ENCODE measurements at regions not wholly inside any gene's neighbourhood (a gene's known extent, or its start where the extent isn't known, plus 50 kb on each side); places are given as distances from the start of the nearest gene placed in this dataset.

DNA sequence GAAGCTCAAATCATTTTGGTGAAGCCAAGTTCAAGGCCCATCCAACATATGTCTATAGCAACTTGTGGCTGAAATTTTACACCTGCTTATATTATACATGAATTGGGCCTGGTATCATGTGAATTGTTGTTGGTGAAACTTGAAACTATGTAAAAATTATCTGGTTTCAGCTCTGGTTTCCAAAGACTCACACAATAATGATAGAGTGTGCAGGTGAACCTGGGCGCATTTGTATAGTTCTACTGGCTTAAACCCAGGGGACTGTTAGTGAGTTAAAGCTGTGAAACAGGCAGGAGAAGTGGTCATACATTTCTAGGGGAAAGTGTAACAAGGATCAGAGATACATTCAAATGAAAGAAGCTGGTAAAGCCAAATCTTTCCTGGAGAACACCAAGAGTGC lies 627.3 kb downstream of the METTL15 start:
- no peak for DNase-seq
- Mint-ChIP-seq H3K27ac (no peak overlapping the region), H3K4me3 (no peak overlapping the region), H3K36me3 (no peaks in the 10 kb centered on the region), H3K4me1 (no peaks in the 10 kb centered on the region), H3K27me3 (no peaks in the 10 kb centered on the region), H3K9me3 (peaks cover 10 to 21% (median 18%) of the 10 kb centered on the region in 3 donors)
- Histone ChIP-seq H3K4me3 (ENCODE audit: control insufficient read depth in 1 of 2, extremely low read depth in 1 of 2, low read length in 1 of 2) (no peak overlapping the region), H3K4me1 (ENCODE audit: control insufficient read depth in 1 of 2, extremely low read depth in 1 of 2, insufficient read depth in 2 of 2, low read length in 2 of 2) (no peaks in the 10 kb centered on the region), H3K9me3 (no peaks in the 10 kb centered on the region), H3K27me3 (replicated peaks in 1 of 2; ENCODE audit: control insufficient read depth in 2 of 2, extremely low read depth in 1 of 2, insufficient read depth in 2 of 2, low read length in 1 of 2) (no peaks in the 10 kb centered on the region), H3K36me3 (ENCODE audit: control insufficient read depth in 2 of 2, extremely low read depth in 1 of 2, insufficient read depth in 1 of 2, low read length in 1 of 2) (no peaks in the 10 kb centered on the region), H3K27ac (ENCODE audit: low read length) (no peak overlapping the region)
- CTCF ChIA-PET: no interaction called here
- 60% methylated on average over 1 of the region's 1 CpG for WGBS (ENCODE audit: insufficient coverage)
- no peak for ATAC-seq (replicated peaks in 1 of 4)
- POLR2A ChIA-PET: no interaction called here

DNA sequence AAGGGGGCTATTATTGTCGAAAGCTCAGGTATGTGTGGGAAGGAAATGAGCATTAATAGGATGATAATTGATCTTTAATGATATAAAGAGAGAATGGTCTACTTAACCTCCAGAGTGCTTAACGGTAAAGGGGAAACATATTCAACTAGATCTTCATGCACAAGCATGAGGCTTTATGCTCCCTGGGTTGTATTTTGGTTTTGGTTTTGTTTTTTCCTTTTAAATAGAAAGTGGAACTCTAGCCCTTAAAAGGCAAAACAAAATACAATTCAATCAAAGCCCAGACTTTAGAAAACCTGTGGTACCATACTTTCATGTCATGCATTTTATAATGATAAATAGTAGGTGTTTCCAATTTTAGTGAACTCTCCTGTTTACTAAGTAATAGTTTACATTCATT lies 622.7 kb downstream of the METTL15 start:
- CTCF ChIA-PET: no interaction called here

DNA sequence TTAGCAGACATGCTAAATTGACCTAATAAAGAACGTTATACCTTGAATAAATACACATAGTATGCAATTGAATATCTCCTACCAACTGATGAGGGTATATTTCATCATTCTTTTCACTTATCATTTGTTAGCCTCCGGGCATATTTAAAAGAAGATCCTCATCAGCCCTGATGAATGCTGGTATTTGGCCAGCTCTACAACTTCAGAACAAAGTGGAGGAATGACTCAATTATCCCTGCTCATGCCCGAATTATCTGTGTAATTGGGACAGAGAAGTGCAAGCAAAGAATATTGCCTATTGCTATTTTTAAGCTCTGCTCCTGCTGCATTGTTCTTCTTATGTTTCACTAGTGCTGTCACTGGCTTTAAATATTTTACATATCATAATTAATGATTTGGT lies 622.1 kb downstream of the METTL15 start:
- WGBS (ENCODE audit: insufficient coverage): no CpG with 5 or more reads among the region's 3 CpGs
- no peak for DNase-seq
- POLR2A ChIA-PET: no interaction called here

More for the DNA sequence above, 622.7 kb downstream of the METTL15 start:
- WGBS (ENCODE audit: insufficient coverage): 100% methylated on average over 1 of the region's 2 CpGs
- no peaks in the 10 kb centered on the region for H3K27me3 Mint-ChIP-seq
- peaks cover 11 to 28% (median 14%) of the 10 kb centered on the region in 3 donors for H3K9me3 Mint-ChIP-seq
- DNase-seq (no peak), ATAC-seq (replicated peaks in 1 of 4) (no peak)
- H3K4me1 Mint-ChIP-seq: no peaks in the 10 kb centered on the region
- H3K9me3 ChIP-seq: no peaks in the 10 kb centered on the region
- no peak overlapping the region for H3K4me3 ChIP-seq (ENCODE audit: control insufficient read depth in 1 of 2, extremely low read depth in 1 of 2, low read length in 1 of 2)
- H3K27ac ChIP-seq (ENCODE audit: low read length): no peak overlapping the region
- no peaks in the 10 kb centered on the region for H3K4me1 ChIP-seq (ENCODE audit: control insufficient read depth in 1 of 2, extremely low read depth in 1 of 2, insufficient read depth in 2 of 2, low read length in 2 of 2)
- POLR2A ChIA-PET: no interaction called here
- H3K36me3 ChIP-seq (ENCODE audit: control insufficient read depth in 2 of 2, extremely low read depth in 1 of 2, insufficient read depth in 1 of 2, low read length in 1 of 2): no peaks in the 10 kb centered on the region
- no peaks in the 10 kb centered on the region for H3K36me3 Mint-ChIP-seq
- H3K27me3 ChIP-seq (replicated peaks in 1 of 2; ENCODE audit: control insufficient read depth in 2 of 2, extremely low read depth in 1 of 2, insufficient read depth in 2 of 2, low read length in 1 of 2): no peaks in the 10 kb centered on the region
- H3K4me3 Mint-ChIP-seq: no peak overlapping the region
- H3K27ac Mint-ChIP-seq: no peak overlapping the region

DNA sequence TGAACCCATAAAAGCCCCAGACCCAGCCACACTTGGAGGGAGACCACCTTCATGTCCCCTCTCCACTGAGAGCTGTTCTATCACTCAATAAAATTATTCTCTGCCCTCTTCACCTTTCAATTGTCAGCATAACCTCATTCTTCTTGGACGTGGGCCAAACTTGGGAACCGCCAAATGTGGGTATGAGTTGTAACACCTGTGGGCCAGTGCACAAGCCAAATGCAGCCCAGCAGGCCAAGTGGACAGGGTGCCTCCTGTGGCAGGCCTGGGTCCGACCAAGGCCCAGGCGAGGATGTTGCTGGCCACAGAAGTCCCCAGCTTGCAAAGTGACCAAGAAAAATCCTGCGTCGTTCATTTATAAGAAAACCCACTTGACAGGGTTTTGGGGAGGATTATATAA lies 621.2 kb downstream of the METTL15 start:
- H3K27me3 Mint-ChIP-seq: no peaks in the 10 kb centered on the region
- ChIA-PET POLR2A (no interaction called here), CTCF (no interaction called here)
- no peaks in the 10 kb centered on the region for H3K27me3 ChIP-seq (replicated peaks in 1 of 2; ENCODE audit: control insufficient read depth in 2 of 2, extremely low read depth in 1 of 2, insufficient read depth in 2 of 2, low read length in 1 of 2)
- no peak overlapping the region for H3K4me3 Mint-ChIP-seq
- no peak overlapping the region for H3K27ac ChIP-seq (ENCODE audit: low read length)
- H3K4me1 ChIP-seq (ENCODE audit: control insufficient read depth in 1 of 2, extremely low read depth in 1 of 2, insufficient read depth in 2 of 2, low read length in 2 of 2): no peaks in the 10 kb centered on the region
- H3K36me3 ChIP-seq (ENCODE audit: control insufficient read depth in 2 of 2, extremely low read depth in 1 of 2, insufficient read depth in 1 of 2, low read length in 1 of 2): no peaks in the 10 kb centered on the region
- no peaks in the 10 kb centered on the region for H3K9me3 ChIP-seq
- WGBS (ENCODE audit: insufficient coverage): 80% methylated on average over 1 of the region's 6 CpGs
- ATAC-seq (replicated peaks in 1 of 4) (no peak), DNase-seq (no peak)
- H3K4me1 Mint-ChIP-seq: no peaks in the 10 kb centered on the region
- no peak overlapping the region for H3K27ac Mint-ChIP-seq
- no peak overlapping the region for H3K4me3 ChIP-seq (ENCODE audit: control insufficient read depth in 1 of 2, extremely low read depth in 1 of 2, low read length in 1 of 2)
- H3K9me3 Mint-ChIP-seq: peaks cover 10 to 28% (median 11%) of the 10 kb centered on the region in 3 donors
- H3K36me3 Mint-ChIP-seq: no peaks in the 10 kb centered on the region

More for the DNA sequence above, 622.1 kb downstream of the METTL15 start:
- Histone ChIP-seq H3K4me1 (ENCODE audit: control insufficient read depth in 1 of 2, extremely low read depth in 1 of 2, insufficient read depth in 2 of 2, low read length in 2 of 2) (no peaks in the 10 kb centered on the region), H3K9me3 (no peaks in the 10 kb centered on the region), H3K36me3 (ENCODE audit: control insufficient read depth in 2 of 2, extremely low read depth in 1 of 2, insufficient read depth in 1 of 2, low read length in 1 of 2) (no peaks in the 10 kb centered on the region), H3K27ac (ENCODE audit: low read length) (no peak overlapping the region), H3K27me3 (replicated peaks in 1 of 2; ENCODE audit: control insufficient read depth in 2 of 2, extremely low read depth in 1 of 2, insufficient read depth in 2 of 2, low read length in 1 of 2) (no peaks in the 10 kb centered on the region), H3K4me3 (ENCODE audit: control insufficient read depth in 1 of 2, extremely low read depth in 1 of 2, low read length in 1 of 2) (no peak overlapping the region)
- ATAC-seq (replicated peaks in 1 of 4): no peak
- CTCF ChIA-PET: no interaction called here
- H3K4me1 Mint-ChIP-seq: no peaks in the 10 kb centered on the region
- H3K9me3 Mint-ChIP-seq: peaks cover 11 to 28% (median 14%) of the 10 kb centered on the region in 3 donors
- H3K36me3 Mint-ChIP-seq: no peaks in the 10 kb centered on the region
- H3K27ac Mint-ChIP-seq: no peak overlapping the region
- no peaks in the 10 kb centered on the region for H3K27me3 Mint-ChIP-seq
- H3K4me3 Mint-ChIP-seq: no peak overlapping the region

- Mint-ChIP-seq H3K27me3 (no peaks in the 10 kb centered on the region), H3K36me3 (no peaks in the 10 kb centered on the region), H3K9me3 (peaks cover 7 to 24% (median 9%) of the 10 kb centered on the region in 3 donors), H3K4me1 (no peaks in the 10 kb centered on the region), H3K4me3 (no peak overlapping the region), H3K27ac (no peak overlapping the region)
- POLR2A ChIA-PET: no interaction called here
- ATAC-seq (replicated peaks in 1 of 4) (no peak), DNase-seq (no peak)
- H3K9me3 ChIP-seq: no peaks in the 10 kb centered on the region
- no CpG with 5 or more reads among the region's 1 CpG for WGBS (ENCODE audit: insufficient coverage)
- no peak overlapping the region for H3K27ac ChIP-seq (ENCODE audit: low read length)
- H3K27me3 ChIP-seq (replicated peaks in 1 of 2; ENCODE audit: control insufficient read depth in 2 of 2, extremely low read depth in 1 of 2, insufficient read depth in 2 of 2, low read length in 1 of 2): no peaks in the 10 kb centered on the region
- no peak overlapping the region for H3K4me3 ChIP-seq (ENCODE audit: control insufficient read depth in 1 of 2, extremely low read depth in 1 of 2, low read length in 1 of 2)
- CTCF ChIA-PET: interaction anchor here in 1 of 2 donors (1.0 kb wide), 1 partner anchor 35 kb away, joined by 3 read pairs; no protein-coding TSS in a partner anchor
- H3K36me3 ChIP-seq (ENCODE audit: control insufficient read depth in 2 of 2, extremely low read depth in 1 of 2, insufficient read depth in 1 of 2, low read length in 1 of 2): no peaks in the 10 kb centered on the region
- no peaks in the 10 kb centered on the region for H3K4me1 ChIP-seq (ENCODE audit: control insufficient read depth in 1 of 2, extremely low read depth in 1 of 2, insufficient read depth in 2 of 2, low read length in 2 of 2)
Observed at GRCh38 chr11:28728666-28729065, 620.5 kb downstream of the METTL15 start.

GRCh38 chr11:28727254-28727653 lies 619.1 kb downstream of the METTL15 start:
- CTCF ChIA-PET: interaction anchor here in 1 of 2 donors (0.7 kb wide), 1 partner anchor 56 kb away, joined by 3 read pairs; no protein-coding TSS in a partner anchor
- no peak for ATAC-seq (replicated peaks in 1 of 4)
- no peaks in the 10 kb centered on the region for H3K27me3 Mint-ChIP-seq

GRCh38 chr11:28726432-28726831 lies 618.2 kb downstream of the METTL15 start:
- no peaks in the 10 kb centered on the region for H3K36me3 ChIP-seq (ENCODE audit: control insufficient read depth in 2 of 2, extremely low read depth in 1 of 2, insufficient read depth in 1 of 2, low read length in 1 of 2)
- no peak for DNase-seq
- WGBS (ENCODE audit: insufficient coverage): no CpG with 5 or more reads among the region's 1 CpG
- no peaks in the 10 kb centered on the region for H3K4me1 ChIP-seq (ENCODE audit: control insufficient read depth in 1 of 2, extremely low read depth in 1 of 2, insufficient read depth in 2 of 2, low read length in 2 of 2)
- Mint-ChIP-seq H3K27me3 (no peaks in the 10 kb centered on the region), H3K4me1 (no peaks in the 10 kb centered on the region), H3K36me3 (no peaks in the 10 kb centered on the region), H3K27ac (no peak overlapping the region), H3K4me3 (no peak overlapping the region), H3K9me3 (peaks cover 3 to 11% (median 4%) of the 10 kb centered on the region in 3 donors)
- no peak overlapping the region for H3K27ac ChIP-seq (ENCODE audit: low read length)
- H3K9me3 ChIP-seq: no peaks in the 10 kb centered on the region
- ChIA-PET CTCF (no interaction called here), POLR2A (no interaction called here)
- no peak for ATAC-seq (replicated peaks in 1 of 4)
- no peak overlapping the region for H3K4me3 ChIP-seq (ENCODE audit: control insufficient read depth in 1 of 2, extremely low read depth in 1 of 2, low read length in 1 of 2)
- no peaks in the 10 kb centered on the region for H3K27me3 ChIP-seq (replicated peaks in 1 of 2; ENCODE audit: control insufficient read depth in 2 of 2, extremely low read depth in 1 of 2, insufficient read depth in 2 of 2, low read length in 1 of 2)

More at GRCh38 chr11:28727254-28727653, 619.1 kb downstream of the METTL15 start:
- no peaks in the 10 kb centered on the region for H3K9me3 ChIP-seq
- no CpG with 5 or more reads among the region's 3 CpGs for WGBS (ENCODE audit: insufficient coverage)
- Mint-ChIP-seq H3K36me3 (no peaks in the 10 kb centered on the region), H3K27ac (no peak overlapping the region), H3K4me3 (no peak overlapping the region), H3K4me1 (no peaks in the 10 kb centered on the region), H3K9me3 (peaks cover 3 to 13% (median 4%) of the 10 kb centered on the region in 3 donors)
- POLR2A ChIA-PET: interaction anchor here in 1 of 2 donors (0.6 kb wide), 1 partner anchor 97 kb away, joined by 3 read pairs; no protein-coding TSS in a partner anchor
- DNase-seq: no peak
- no peaks in the 10 kb centered on the region for H3K36me3 ChIP-seq (ENCODE audit: control insufficient read depth in 2 of 2, extremely low read depth in 1 of 2, insufficient read depth in 1 of 2, low read length in 1 of 2)
- no peaks in the 10 kb centered on the region for H3K4me1 ChIP-seq (ENCODE audit: control insufficient read depth in 1 of 2, extremely low read depth in 1 of 2, insufficient read depth in 2 of 2, low read length in 2 of 2)
- H3K27me3 ChIP-seq (replicated peaks in 1 of 2; ENCODE audit: control insufficient read depth in 2 of 2, extremely low read depth in 1 of 2, insufficient read depth in 2 of 2, low read length in 1 of 2): no peaks in the 10 kb centered on the region
- H3K4me3 ChIP-seq (ENCODE audit: control insufficient read depth in 1 of 2, extremely low read depth in 1 of 2, low read length in 1 of 2): no peak overlapping the region
- no peak overlapping the region for H3K27ac ChIP-seq (ENCODE audit: low read length)
